Stimulated activated CD8-positive, alpha-beta memory T cell treated with anti-CD3 and anti-CD28 coated beads, Interleukin-4, amount 100 ng/mL, for 24 hours (primary cell): ENCODE measurements at regions not wholly inside any gene's neighbourhood (a gene's known extent, or its start where the extent isn't known, plus 50 kb on each side); places are given as distances from the start of the nearest gene placed in this dataset.

Experiments
- DNase-seq: peaks from one replicate; pipeline ENCODE4 v3.0.0-alpha.2; 2020; ENCODE audit warnings: low read depth

GRCh38 chr11:64501500-64502427 is 54.0 kb upstream of the SLC22A11 start:
- DNase-seq: no peak

DNA sequence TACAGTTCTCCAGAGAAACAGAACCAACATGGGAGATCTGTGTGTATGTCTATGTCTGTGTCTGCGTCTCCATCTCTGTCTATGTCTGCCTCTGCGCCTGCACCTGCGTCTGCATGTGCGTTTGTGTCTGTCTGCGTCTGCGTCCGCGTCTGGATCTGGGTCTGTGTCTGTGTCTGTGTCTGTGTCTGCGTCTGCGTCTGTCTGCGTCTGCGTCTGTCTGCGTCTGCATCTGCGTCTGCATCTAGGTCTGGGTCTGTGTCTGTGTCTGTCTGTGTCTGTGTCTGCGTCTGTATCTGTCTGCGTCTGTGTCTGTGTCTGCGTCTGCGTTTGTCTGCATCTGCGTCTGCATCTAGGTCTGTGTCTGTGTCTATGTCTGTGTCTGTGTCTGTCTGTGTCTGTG is 53.1 kb upstream of the SLC22A11 start:
- no peak for DNase-seq

DNA sequence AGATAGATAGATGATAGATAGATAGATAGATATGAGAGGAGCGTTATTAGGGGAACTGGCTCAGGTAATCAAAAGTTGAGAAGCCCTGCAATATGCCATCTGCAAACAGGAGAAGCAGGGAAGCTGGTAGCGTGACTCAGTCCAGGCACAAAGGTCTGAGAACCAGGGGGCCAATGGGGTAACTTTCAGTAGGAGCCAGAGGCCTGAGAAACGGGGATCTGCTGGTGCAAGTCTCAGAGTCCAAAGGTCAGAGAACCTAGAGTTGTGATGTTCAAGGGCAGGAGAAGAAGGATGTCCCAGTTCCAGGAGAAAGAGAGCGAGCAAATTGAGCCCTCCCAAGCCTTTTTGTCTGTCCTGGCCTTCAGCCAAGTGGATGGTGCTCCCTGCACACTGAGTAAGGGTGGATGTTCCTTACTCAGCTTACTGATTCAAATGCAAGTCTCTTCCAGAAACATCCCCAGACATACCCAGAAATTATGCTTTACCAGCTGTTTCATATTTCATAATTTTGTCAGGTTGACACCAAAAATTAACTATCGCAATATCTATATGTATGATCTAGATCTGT is 52.5 kb upstream of the SLC22A11 start:
- DNase-seq: no peak

DNA sequence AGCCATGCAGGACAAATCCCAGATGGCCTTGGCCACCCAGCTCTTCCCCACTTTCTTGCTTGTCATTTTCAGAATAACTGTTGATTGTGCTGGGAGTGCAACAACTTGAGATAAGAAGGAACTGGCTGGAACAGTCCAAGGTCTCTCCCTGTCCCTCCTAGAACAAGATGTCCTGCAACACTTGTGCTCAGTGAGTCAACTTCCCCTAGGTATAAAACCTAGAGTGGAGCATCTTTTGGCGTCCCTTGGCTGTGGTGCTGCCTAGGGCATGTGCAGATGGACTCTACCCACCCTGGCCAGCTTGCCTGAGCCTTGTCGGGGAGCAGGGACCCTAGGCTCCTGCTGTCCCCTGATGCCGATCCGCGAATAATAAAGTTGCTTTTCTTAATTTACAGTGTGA is 50.7 kb upstream of the SLC22A11 start:
- DNase-seq: no peak
